Panc1 (cell line): ENCODE measurements at regions not wholly inside any gene's neighbourhood (a gene's known extent, or its start where the extent isn't known, plus 50 kb on each side); places are given as distances from the start of the nearest gene placed in this dataset.

Experiments used
- POLR2AphosphoS5 ChIP-seq: IDR thresholded peaks from 2 replicates; pipeline ENCODE4 v1.6.1; 2012; ENCODE audit warnings: mild to moderate bottlenecking, low read depth, low read length, moderate library complexity
- TF ChIP-seq, protein P1 (sequence below): fragments of 450-650 bp; IDR thresholded peaks from 2 replicates; pipeline ENCODE4 v1.5.1; 2017; ENCODE audit warnings: mild to moderate bottlenecking

DNA sequence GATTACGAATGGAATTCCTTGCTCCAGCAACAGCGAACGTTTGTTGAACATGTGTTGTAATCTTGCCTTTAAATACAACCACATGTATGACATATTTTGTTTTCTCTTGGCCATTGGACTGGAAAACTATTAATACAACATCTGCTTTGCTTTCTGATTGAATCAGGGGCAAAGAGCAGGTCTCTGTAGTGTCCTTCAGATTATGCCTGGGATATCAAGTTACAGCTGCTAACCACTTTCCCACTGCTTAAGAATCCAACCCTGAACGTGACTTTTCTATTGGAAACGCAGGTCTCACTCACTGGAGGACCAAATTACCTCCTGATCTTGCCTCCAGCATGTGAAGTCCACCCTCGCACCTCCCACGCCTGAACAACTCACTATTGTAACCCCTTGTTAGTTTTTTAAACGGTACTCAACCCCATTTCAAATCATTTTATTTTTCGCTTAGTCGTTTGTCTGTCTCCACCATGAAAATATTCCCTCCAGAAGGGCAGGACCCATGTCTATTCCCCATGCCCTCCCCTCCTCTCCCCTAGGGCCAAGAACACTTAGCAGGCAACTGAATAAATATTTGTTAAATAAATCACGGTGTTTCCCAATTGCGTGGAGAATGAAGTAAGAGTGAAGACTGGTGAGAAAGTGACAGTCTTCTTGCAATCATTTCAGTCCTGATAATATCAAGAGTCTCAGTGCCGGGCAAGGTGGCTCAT is 57.4 kb upstream of the MRTFB start:
- TF ChIP-seq POLR2AphosphoS5: no peak
- TF ChIP-seq, protein P1, sequence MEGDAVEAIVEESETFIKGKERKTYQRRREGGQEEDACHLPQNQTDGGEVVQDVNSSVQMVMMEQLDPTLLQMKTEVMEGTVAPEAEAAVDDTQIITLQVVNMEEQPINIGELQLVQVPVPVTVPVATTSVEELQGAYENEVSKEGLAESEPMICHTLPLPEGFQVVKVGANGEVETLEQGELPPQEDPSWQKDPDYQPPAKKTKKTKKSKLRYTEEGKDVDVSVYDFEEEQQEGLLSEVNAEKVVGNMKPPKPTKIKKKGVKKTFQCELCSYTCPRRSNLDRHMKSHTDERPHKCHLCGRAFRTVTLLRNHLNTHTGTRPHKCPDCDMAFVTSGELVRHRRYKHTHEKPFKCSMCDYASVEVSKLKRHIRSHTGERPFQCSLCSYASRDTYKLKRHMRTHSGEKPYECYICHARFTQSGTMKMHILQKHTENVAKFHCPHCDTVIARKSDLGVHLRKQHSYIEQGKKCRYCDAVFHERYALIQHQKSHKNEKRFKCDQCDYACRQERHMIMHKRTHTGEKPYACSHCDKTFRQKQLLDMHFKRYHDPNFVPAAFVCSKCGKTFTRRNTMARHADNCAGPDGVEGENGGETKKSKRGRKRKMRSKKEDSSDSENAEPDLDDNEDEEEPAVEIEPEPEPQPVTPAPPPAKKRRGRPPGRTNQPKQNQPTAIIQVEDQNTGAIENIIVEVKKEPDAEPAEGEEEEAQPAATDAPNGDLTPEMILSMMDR: no peak
